SW 1271 (cell line): ENCODE measurements at regions not wholly inside any gene's neighbourhood (a gene's known extent, or its start where the extent isn't known, plus 50 kb on each side); places are given as distances from the start of the nearest gene placed in this dataset.

Experiments used
- DNase-seq, 2 experiments: peaks; one replicate each; lab custom pipeline; 2025; lab: John Stamatoyannopoulos, UW

GRCh38 chr17:79396696-79397095 lies 214.2 kb downstream of the RBFOX3 start:
- DNase-seq, result no peak

GRCh38 chr17:79395545-79395944 lies 215.3 kb downstream of the RBFOX3 start:
- no peak for DNase-seq

DNA sequence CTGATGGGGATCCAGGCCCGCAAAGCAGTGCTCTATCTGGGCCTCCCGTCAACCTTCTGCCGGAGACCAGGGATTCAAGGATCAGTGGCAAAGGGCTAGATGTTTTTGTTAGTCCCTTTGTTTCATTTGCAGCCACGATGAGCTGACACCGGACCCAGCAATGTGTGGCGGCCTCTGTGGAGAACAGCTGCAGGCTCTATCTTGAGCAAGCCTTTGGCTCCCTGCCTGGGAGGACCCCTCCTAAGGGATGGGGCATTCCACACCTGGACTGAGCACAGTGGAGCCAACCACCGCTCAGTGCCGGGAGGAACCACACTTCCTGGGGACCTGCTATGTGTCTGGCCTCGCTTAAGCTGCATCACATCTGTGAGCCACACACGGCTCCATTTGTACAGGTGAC lies 215.8 kb downstream of the RBFOX3 start:
- no peak for DNase-seq

GRCh38 chr17:79393358-79394052 lies 217.3 kb downstream of the RBFOX3 start:
- peak in 1 of 2 experiments; percentile 38 for DNase-seq

- DNase-seq, result no peak
Observed at GRCh38 chr17:79392598-79392997, 218.3 kb downstream of the RBFOX3 start.

- DNase-seq, result peak in 1 of 2 experiments; percentile 60
Observed at GRCh38 chr17:79391376-79392233, 219.2 kb downstream of the RBFOX3 start.

- DNase-seq, result no peak
Observed at GRCh38 chr17:79389896-79390295, 221.0 kb downstream of the RBFOX3 start.

DNA sequence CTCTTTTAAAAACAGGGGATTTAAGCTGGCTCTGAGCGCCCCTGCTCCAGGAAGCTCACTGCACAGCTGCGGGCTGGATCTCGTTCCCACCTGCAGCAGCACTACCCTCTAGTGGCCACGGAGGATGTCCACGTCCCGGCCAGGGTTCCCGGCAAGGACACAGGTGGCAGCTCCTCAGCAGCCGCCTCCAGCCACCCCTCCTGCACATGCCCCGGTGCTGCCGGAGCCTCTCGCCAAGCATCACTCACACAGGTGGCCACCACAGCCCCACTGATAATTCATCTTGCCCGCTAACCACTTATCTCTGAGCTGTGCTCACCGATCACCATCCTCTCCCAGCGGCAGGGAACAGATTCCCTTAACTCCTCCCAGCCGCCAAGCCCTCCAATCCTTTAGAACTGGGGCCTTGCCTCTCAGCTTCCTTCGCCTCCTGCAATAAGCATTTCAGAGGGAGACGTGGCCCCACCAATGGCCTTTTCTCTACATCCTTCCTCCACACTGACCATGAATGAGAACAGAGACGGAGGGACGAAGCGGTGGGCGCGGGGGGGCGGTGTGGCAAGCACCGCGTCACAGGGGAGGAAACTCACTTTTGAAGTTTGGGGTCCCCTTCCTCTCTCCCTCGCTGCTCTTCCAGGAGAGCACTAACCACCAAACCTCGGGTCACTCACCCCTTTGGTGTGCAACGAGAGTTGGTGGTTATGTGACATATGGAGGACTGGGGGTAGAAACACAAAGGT lies 222.1 kb downstream of the RBFOX3 start:
- DNase-seq, result peak in 1 of 2 experiments; percentile 30

GRCh38 chr17:79387783-79388182 lies 223.1 kb downstream of the RBFOX3 start:
- no peak for DNase-seq

DNA sequence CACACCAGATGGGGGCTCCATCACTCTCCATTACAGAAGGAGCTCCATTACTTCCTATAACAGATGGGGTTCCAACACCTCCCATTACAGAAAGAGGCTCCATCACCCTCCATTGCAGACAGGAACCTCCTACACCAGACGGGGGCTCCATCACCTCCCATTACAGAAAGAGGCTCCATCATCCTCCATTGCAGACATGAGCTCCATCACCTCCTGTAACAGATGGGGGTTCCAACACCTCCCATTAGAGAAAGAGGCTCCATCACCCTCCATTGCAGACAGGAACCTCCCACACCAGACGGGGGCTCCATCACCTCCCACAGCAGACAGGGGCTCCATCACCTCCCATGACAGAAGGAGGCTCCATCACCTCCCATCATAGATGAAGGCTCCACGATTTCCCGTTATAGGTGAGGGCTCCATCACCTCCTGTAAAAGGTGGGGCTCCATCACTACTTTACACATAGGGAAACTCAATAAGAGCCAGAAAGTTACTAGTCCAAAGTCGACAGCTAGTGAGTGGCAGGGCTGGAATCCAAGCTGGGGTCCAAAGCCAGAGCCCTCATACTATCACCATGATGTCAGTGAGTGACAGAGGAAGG lies 224.8 kb downstream of the RBFOX3 start:
- no peak for DNase-seq

DNA sequence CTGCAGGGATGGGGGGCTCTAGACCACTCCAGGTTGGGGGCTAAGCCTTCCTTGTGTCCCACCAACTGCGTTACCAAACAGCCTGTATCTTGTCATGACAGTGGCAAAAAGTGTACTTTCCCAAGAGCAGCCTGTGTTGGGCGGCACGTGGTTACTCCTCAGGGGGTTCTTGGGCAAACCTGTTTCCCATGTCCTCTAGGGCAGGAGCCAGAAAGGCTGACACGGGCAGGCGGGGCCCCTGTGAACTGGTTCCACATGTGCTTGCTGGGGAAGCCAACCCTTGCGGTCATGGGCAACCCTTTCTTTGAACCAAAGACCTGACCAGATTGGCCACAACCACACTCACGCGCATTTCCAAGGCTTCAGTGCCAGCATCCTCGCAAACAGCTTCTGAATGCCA lies 228.5 kb downstream of the RBFOX3 start:
- no peak for DNase-seq

- no peak for DNase-seq
Observed at GRCh38 chr17:79379700-79380445, 231.0 kb downstream of the RBFOX3 start.

DNA sequence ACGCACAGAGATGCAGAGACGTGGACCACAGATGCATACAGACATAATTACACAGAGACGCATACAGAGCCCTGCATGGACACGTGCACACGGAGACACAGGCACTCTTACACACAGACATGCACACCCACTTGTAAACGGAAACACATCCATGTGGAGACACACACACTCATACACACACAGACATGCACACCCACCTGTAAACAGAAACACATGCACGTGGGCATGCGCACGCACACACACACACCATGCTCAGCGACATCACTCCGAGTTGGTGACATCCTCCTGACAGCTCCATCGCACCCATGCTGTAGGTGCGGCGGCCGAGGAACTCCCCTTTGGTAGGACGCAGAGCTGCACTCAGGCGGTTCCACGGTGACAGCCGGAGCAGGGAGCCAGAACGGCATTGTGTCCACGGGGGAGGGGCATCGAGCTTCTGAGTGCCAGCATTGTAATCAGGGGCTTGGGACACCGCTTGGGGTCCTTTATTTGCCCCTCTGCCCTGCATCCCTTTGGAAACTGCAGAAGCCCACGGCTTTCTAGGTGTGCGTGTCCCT lies 233.5 kb downstream of the RBFOX3 start:
- DNase-seq, result no peak

- DNase-seq, result no peak
Observed at GRCh38 chr17:79374807-79375206, 236.0 kb downstream of the RBFOX3 start.

- no peak for DNase-seq
Observed at GRCh38 chr17:79374087-79374689, 236.7 kb downstream of the RBFOX3 start.

GRCh38 chr17:79372470-79373238 lies 238.2 kb downstream of the RBFOX3 start:
- no peak for DNase-seq

GRCh38 chr17:79371984-79372383 lies 238.9 kb downstream of the RBFOX3 start:
- no peak for DNase-seq

- DNase-seq, result no peak
Observed at GRCh38 chr17:79370594-79370993, 240.3 kb downstream of the RBFOX3 start.

GRCh38 chr17:79370126-79370525 lies 240.7 kb downstream of the RBFOX3 start:
- DNase-seq, result no peak

GRCh38 chr17:79369532-79369931 lies 241.3 kb downstream of the RBFOX3 start:
- no peak for DNase-seq
